Neural progenitor cell (in vitro differentiated cells): ENCODE measurements at regions not wholly inside any gene's neighbourhood (a gene's known extent, or its start where the extent isn't known, plus 50 kb on each side); places are given as distances from the start of the nearest gene placed in this dataset.

Experiments
- EZH2 ChIP-seq: fragments of 200-600 bp; sonication (generic); IDR thresholded peaks from 2 replicates; pipeline ENCODE4 v1.6.1; 2017; ENCODE audit warnings: antibody characterized with exemption, mild to moderate bottlenecking, moderate library complexity
- EZH2phosphoT487 ChIP-seq: fragments of 200-600 bp; sonication (generic); IDR thresholded peaks from 2 replicates; pipeline ENCODE4 v1.6.1; 2017; ENCODE audit warnings: antibody characterized with exemption
- TF ChIP-seq, protein P1 (sequence below): fragments of 200-600 bp; sonication (generic); IDR thresholded peaks from 2 replicates; pipeline ENCODE4 v1.5.1; 2017; ENCODE audit warnings: antibody characterized with exemption, mild to moderate bottlenecking

DNA sequence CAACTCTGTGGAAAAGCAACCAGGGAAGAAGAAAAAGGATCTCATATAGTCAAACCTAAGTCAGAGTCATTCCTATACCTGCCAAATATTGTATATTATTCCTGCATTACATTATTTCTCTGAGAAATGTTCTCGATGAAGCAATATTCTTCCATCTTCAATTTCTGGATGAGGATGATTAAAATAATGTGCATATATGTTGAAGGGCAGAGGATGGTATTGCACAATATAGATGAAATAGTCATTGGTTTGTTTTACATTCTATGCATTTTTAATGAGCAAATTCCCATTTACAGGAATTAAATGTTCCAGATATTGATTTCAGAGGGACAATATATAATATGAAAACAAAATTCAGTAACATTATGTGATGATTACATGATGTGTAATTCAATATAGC is 545.2 kb downstream of the STK39 start:
- TF ChIP-seq EZH2 (no peak), EZH2phosphoT487 (no peak)
- TF ChIP-seq, protein P1, sequence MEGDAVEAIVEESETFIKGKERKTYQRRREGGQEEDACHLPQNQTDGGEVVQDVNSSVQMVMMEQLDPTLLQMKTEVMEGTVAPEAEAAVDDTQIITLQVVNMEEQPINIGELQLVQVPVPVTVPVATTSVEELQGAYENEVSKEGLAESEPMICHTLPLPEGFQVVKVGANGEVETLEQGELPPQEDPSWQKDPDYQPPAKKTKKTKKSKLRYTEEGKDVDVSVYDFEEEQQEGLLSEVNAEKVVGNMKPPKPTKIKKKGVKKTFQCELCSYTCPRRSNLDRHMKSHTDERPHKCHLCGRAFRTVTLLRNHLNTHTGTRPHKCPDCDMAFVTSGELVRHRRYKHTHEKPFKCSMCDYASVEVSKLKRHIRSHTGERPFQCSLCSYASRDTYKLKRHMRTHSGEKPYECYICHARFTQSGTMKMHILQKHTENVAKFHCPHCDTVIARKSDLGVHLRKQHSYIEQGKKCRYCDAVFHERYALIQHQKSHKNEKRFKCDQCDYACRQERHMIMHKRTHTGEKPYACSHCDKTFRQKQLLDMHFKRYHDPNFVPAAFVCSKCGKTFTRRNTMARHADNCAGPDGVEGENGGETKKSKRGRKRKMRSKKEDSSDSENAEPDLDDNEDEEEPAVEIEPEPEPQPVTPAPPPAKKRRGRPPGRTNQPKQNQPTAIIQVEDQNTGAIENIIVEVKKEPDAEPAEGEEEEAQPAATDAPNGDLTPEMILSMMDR, result no peak
